CD4-positive, alpha-beta T cell treated with Interferon alpha-2 for 1 hour (primary cell): ENCODE measurements at regions not wholly inside any gene's neighbourhood (a gene's known extent, or its start where the extent isn't known, plus 50 kb on each side); places are given as distances from the start of the nearest gene placed in this dataset.
"Not testable (repeated sequence)": the region's sequence is repeated elsewhere in the genome, so short reads cannot be mapped to it uniquely, and the experiment has no call there.

Experiments used
- DNase-seq, 2 donors: peaks; one replicate each; pipeline ENCODE4 v3.0.0-alpha.2; 2020 to 2022

DNA sequence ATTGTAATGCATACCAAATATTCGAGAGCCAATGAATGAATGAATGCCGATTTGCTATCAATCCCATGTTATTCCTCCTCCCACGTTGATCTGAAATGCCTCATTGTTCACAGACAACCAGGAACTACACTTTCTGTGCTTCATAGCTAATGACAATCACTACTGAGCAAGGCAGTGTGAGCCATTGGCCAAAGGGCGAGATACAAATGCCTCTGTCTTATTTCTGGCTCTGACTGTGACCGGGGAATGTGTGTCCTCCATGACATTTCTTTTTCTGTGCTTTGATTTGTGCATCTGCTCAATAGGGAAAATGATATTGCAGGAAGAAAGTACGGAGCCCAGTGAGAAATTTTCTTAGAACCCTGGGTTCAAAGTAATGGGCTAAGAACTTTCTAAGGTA lies 217.1 kb downstream of the CXCL12 start:
- no peak for DNase-seq

DNA sequence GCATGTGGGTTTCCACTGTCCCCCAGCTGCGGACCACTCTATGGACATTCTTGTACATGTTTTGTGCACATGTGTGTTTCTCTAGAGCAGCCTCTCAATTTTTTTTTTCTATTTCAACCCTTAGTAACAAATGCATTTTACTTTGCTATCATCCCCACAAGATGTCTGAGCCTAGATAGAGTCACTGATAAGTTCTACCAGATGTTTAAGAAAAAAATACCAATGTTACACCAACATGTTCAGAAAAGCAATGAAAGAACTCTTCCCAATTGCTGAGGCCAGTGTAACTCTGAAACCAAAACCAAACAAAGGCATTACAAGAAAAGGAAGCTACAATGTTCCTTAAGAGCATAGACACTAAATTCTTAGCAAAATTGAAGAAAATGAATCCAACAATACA lies 218.5 kb downstream of the CXCL12 start:
- DNase-seq: no peak

DNA sequence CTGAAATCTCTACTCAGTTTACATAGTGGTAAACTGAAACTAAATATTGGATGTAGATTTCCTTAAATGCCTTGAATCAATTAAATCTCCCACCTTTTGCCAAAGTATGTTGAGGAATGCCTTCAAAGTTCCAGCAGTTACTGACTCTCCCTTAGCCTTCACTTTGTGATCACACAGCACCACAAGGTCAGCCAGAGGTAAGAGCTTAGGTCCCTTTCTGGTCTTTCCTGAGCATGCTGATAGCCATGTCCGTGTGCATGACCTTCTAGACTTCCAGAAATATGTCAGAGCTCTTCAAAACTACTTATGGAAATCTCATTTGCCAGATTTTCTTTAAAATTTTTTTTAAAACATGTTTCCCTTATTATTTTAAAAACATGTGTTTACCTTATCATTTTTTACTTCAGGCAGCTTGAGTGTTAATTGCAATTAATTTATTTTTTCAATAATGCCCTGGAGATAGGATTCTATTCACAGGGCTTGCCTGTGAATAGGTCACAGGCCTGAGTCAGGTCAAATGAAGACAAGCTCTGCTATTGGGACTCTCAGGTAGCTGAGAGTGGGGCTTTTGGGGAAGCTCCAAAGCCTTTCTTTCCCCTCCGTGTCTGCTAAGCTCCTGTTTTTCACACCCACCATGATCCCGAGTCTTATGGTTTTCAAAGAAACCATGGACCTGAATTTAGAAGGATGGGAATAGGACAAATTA lies 220.5 kb downstream of the CXCL12 start:
- no peak for DNase-seq

DNA sequence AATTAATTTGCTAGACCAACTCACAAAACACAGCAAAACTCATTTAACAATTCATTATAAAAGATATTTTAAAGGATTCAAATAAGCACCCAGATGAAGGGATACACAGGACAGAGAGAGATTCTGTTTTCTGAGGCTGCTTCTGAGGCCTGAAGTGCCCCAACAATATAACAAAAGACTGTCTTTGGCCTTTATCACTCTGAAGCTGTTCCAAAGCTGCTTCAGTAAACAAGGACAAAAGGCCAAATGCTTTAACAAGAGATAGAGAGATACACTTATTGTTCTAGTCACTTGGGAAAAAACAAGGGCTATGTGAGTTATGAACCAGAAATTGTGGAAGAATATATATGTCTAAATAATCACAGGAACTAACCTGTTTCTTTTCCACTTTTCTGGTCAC lies 223.7 kb downstream of the CXCL12 start:
- DNase-seq: no peak

DNA sequence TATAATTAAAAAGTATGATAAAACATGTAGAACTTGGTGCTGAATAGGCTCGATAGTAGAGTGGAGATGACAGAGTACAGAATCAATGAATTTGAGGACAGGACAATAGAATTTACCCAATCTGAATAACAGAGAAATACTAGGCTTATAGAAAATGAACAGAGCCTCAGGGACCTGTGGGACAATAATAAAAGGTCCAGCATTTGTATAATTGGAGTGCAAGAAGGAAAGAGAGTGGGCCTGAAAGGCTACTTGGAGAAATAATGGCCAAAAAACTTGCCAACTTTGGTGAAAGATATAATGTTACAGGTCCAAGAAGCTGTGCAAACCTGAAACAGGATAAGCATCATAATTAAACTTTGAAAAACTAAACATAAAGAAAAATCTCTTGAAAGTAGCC lies 227.3 kb downstream of the CXCL12 start:
- no peak for DNase-seq

DNA sequence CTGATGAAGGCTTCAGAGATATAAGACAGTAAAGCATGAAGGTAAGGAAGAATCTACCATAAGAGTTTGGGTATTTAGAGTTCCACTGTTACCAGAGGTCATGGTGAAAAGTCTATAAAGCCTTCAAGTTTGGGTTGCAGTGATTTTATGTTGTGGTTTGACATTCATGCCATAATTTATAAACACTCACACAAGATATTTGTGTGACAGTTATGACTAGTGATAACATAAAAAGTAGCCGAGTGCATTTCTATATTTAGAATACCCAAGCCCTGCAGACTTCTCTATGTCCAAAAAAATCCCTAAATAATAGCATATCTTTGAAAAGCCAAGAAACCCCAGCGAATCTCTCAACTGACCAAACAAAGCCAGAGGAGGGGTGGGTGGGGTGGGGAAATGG lies 229.9 kb downstream of the CXCL12 start:
- DNase-seq: no peak

DNA sequence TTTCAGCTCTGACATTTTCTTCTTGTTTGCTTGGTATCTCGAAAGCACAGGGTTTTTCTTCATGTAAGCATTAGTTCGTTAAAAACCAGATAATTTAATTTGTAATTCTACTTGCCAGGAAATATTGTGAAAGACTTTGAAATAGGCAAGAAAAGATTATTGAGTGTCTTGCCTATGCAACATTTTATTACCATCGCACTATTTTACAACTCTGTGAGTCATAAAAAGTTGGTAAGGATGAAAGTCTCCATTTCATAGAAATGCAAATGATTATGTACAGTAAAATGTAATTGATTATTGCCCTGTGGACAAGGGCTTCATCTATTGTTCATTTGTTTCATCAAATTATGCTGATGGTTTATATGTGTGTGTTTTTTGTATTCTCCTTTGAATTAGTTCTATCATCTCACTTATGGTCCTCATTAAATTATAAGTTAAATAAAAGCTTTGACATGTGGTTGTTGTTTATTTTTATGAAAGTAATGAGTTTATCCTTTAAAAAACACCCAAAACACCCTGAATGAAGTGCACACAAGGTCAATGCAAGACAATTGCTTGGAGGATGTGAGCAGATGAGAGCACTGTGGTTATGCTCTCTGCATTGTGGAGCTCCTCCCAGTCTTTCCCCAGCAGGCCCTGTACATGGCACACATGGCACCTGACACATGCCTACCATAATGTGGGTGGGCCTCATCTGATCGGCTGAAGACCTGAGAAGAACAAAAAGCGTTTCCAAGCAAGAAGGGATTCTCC lies 230.8 kb downstream of the CXCL12 start:
- DNase-seq: no peak

DNA sequence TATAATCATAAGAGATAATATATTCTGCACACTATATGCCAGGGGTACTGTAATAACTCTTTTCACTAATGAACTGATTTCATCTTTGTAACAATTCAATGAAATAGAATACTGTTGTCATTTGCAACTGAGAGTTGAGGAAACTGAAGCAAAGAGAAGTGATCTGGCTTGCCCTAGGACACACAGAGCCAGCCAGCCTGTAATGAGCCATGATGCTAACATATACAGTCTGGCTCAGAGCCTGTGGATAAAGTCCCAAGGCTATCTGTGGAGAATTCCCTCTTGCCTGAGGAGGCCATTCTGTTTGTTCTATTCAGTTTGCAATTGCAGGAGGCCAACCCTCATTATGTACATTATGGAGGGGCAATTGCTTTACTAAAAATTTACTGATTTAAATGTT lies 241.3 kb downstream of the CXCL12 start:
- DNase-seq: no peak

DNA sequence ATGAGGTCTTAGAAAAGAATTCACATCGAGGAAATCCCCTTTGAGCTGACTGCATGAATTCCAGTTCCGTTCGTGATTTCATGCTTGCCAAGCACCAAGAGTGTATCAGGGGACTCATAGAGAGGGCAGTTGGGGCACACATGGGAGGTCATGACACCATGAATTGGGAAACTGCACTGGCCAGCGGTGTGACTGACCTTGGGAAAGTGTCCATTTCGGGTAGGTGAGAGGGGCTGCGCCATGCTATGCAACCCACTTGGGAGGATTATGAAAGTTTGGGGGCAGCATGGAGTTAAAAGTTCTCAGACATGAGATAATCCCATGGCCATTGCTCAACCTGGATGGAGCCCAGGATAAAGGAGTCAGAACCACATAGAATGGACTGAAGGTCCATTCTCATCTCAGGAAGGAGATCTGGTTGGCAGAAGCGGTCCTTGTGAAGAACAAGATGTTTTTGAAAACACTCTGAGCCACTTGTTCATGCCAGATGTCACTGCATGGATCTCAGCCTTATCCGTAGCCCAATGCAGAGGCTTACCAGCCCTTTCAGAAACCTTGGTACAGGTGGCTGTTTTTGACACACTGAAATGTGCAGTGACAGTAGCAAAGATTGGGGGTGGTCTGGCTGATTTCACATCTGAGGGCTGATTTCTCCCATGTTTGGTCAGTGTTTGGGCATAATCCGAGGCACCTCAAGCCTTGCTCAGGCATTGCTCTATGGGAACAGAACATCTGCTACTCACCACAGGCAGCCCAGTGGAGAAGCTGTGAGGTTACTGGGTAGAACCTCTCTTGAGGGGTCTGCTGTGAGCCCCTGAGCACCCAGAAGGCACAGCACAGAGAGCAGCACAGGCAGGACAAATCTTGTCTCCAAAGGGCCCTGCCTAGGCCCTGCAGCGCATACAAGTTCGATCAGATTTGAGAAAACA lies 252.3 kb downstream of the CXCL12 start:
- DNase-seq: no peak

DNA sequence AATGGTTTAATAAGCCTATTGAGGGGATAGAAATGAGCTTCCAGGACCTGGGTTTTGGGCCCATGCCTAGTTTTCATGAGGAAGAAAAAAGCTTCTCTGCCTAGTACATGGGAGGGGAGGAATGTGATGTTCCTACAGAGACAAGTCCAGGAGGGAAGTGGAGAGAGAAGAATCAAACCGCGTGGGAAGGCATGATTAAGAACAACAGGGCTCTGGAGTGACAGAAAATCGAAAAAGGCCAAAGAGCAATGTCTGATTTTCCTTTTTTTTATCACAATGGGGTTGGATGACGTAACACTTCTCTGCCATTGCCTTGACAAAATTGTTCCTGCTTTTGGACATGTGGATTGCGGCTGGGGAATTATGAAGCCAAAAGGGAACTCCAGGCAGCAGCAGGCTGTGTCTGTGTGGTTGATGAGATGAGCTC lies 258.6 kb downstream of the CXCL12 start:
- DNase-seq: no peak

DNA sequence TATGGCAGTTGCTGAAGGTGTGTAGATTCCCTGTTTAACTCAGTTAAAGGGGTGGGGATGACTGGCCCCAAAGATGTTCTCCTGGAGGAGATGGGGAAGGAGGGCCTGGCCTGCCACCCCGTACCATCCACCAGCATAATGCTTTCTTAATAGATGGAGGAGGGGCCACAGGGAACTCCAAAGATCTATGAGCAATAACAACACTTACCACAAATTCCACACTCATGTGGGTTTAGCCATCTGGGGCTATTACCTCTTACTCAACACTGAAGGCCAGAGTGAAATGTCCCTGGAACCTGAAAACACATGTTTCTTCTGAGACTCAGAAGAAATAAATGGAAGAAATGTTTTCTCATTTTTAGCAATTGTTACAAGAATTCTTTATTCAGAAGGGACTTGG lies 259.0 kb downstream of the CXCL12 start:
- no peak for DNase-seq

DNA sequence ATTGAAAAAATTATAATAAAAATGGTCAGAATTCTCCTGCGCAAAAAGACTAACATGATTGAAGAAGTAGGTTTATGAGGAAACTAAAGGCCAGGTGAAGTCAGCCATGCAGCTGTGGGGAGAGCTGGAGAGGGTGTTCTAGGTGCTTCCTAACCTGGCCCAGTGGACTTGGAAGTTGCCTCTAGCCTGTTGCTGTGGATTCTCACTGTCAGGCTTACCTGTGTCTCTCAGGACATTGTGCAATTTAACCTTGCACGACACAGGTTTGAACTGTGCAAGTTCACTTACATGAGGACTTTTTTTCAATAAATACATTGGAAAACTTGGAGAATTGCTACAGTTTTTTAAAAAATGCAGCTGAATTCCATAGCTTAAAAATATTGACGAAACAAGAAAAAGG lies 266.4 kb downstream of the CXCL12 start:
- no peak for DNase-seq

DNA sequence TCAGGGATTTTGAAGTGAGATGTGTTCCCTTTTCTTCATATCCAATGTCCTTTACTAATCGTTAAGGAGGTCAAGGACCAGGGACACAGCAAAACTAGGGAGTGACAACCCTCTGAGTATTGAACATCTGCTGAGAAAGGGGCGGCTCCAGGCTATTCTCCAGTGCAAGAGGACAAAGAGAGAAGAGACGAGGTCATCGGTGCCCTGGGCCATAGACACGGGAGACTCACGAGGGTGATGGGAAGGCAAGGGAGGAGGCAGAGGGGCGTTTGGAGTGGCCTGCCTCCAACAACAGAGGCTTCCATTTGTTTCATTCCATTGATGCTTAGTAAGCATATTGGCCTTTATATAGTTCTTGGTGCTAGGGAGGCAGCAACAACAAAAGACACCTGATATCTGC lies 268.4 kb downstream of the CXCL12 start:
- no peak for DNase-seq

DNA sequence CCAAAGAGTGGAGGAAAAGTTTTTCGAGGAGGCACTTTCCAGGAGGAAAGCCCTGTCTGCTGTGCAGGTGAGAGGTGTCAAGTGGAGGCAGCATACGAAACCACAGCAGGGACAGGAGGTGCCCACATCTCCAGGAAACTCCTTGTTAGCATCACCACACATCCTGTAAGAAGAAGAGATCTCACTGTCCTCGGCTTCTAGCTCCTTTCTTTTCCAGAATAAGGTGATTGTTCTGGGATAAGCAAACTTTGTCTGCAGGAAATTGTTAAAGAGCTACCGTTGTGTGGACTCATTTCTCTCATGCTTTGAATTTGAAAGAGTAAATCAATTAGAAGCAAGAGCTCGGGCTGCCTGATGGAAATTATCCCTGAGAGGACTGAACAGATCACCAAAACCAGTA lies 269.4 kb downstream of the CXCL12 start:
- DNase-seq: no peak

DNA sequence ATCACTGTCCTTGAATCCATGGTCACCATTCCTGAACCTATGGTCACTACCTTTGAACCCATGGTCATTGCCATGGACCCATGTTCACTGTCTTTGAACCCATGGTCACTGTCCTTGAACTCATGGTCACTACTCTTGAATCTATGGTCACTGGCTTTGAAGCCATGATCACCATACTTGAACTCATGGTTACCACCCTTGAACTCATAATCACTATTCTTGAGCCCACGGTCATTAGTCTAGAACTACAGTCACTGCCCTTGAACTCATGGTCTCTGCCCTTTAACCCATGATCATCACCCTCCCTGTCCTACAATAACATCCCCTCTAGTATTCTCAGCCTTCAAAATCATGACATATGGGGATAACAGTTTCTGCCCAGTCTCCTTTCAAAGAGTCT lies 270.5 kb downstream of the CXCL12 start:
- no peak for DNase-seq

DNA sequence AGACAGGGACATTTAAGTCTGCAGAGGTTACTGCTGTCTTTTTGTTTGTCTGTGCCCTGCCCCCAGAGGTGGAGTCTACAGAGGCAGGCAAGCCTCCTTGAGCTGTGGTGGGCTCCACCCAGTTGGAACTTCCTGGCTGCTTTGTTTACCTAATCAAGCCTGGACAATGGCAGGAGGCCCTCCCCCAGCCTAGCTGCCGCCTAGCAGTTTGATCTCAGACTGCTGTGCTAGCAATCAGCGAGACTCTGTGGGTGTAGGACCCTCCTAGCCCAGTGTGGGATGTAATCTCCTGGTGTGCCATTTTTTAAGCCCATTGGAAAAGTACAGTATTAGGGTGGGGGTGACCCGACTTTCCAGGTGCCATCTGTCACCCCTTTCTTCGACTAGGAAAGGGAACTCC lies 272.6 kb downstream of the CXCL12 start:
- not testable (repeated sequence) for DNase-seq

DNA sequence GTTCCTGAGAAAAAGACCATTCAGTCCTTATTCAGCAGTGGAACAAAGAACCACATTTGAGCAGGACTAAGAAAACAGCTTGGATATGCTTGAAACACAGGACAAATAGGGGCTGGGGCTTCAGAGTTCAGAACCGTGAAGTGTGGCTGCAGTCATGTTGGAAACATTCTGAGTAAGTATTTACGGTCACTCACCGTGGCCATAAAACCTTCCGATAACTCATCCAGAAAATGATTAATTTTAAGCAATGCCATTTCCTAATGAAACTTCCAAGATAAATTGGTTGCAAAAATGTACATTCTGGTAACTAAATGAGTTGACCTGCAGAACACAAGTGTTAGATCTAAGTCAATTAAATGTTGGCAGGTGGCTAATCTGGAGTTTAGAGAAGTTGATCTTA lies 279.2 kb downstream of the CXCL12 start:
- DNase-seq: no peak

DNA sequence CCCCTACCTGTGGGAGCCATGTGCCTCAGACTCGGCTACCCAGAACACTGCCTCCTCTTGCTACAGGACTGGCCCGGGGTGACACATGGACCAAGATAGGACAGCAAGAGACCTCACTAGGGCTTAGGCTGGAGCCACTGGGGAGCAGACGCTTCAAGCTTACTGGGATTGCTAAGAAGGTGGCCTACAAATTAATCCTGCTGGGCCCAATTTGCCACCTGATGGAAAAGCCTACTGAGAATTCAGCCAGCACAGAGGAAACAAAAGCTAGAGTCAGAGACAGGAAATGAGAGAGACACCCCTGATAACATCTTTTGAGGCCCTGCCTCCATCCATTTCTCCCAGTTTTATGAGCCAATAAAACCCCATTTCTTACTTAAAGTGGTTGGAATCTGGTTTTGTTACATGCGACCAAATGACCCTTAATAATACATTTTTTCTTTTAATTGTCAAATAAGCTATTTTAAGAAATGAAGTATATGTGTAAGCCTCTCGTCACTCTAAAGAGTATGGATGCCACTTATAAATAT lies 282.1 kb downstream of the CXCL12 start:
- no peak for DNase-seq

DNA sequence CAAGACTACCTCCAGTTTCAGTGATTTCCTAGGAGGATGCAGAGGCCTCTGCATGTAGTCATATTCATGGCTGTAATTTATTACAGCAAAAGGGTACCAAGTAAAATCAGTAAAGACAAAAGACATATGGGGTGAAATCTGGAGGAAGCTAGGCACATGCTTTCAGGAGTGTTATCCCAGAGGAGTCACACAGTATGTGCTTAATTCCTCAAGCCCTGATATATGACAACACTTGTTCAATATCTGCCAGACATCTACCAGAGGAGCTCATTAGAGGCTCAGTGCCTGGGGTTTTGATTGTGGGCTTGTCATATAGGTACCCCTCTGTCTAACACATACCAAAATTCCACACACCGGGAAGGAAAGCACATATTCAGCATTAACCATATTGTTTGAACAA lies 283.8 kb downstream of the CXCL12 start:
- DNase-seq: no peak

DNA sequence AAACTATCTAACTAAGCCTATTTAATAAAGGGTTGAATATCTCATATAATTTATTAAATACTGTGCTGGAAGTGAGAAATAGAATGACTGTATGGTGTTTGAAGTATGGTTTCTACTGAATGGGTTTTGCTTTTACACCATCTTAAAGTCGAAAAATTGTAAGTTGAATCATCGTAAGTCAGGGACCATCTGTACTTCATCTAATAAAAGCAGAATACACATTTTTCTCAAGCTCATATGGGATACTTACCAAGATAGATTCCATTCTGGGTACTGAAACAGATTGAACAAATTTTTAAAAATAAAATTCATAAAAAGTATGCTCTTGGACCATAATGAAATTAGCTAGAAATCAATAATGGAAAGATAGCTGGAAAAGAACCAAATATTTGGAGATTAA lies 285.4 kb downstream of the CXCL12 start:
- DNase-seq: no peak

DNA sequence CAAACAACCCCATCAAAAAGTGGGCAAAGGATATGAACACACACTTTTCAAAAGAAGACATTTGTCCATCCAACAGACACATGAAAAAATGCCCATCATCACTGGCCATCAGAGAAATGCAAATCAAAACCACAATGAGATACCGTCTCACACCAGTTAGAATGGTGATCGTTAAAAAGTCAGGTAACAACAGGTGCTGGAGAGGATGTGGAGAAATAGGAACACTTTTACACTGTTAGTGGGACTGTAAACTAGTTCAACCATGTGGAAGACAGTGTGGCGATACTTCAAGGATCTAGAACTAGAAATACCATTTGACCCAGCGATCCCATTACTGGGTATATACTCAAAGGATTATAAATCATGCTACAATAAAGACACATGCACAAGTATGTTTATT lies 288.7 kb downstream of the CXCL12 start:
- DNase-seq: not testable (repeated sequence)

DNA sequence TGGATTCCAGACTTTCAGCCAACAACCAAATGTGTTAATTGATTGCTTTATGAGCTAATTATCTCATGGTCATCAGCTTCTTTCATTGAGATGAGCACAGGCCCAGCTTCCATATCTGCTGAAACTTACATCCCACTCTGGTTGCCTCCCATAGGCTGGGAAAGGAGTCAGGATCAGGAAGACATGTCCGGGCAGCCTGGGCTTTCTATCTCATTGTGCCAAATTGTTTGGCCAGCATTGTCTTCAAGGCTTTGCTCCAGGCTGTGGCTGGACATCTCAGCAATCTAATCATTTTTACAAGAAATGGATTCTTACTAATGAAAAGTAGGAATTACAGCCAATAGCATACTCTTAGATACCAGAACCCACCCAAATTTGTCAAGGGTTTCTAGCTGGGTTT lies 295.2 kb downstream of the CXCL12 start:
- no peak for DNase-seq

DNA sequence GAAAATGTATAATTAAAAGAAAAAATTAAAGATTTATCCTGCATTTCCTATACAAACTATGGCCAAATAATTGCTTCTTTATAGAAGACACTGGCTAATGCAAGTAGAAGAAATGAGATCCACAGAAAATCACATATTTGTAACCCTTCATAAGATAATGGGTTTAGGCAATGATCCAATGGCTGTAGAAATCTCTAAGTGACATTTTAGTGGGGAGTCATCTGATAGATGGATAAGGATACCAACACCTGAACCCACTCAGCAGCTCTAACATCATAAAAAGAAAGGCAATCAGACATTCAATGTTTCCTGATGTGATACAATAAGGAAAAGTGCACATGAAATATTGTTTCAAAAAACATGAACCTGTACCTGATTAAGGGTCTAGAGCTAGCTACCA lies 297.5 kb downstream of the CXCL12 start:
- DNase-seq: no peak
